ENCODE measurements at regions not wholly inside any gene's neighbourhood (a gene's known extent, or its start where the extent isn't known, plus 50 kb on each side); places are given as distances from the start of the nearest gene placed in this dataset.

- no peaks in the 10 kb centered on the region for H3K9me3 Mint-ChIP-seq
- no peak overlapping the region for H3K27ac ChIP-seq
- peaks cover 33% of the 10 kb centered on the region for H3K4me1 Mint-ChIP-seq
- no peak overlapping the region for H2AFZ ChIP-seq (replicated peaks)
- no peak overlapping the region for H3K4me3 Mint-ChIP-seq
- H3K27me3 Mint-ChIP-seq (ENCODE audit: insufficient read depth, low read depth): peaks cover 7% of the 10 kb centered on the region
- H3K27ac Mint-ChIP-seq: no peak overlapping the region
- no peaks in the 10 kb centered on the region for H3K36me3 ChIP-seq
- no peaks in the 10 kb centered on the region for H3K79me2 ChIP-seq (ENCODE audit: low read depth)
- H4K20me1 ChIP-seq (ENCODE audit: low read depth): no peaks in the 10 kb centered on the region
- H3K9ac ChIP-seq: no peak overlapping the region
- no peaks in the 10 kb centered on the region for H3K4me1 ChIP-seq
- no peaks in the 10 kb centered on the region for H3K27me3 ChIP-seq
- H3K9me3 ChIP-seq (ENCODE audit: low read depth): no peaks in the 10 kb centered on the region
- H3K4me3 ChIP-seq: no peak overlapping the region
- H3K4me2 ChIP-seq: no peak overlapping the region
- no peaks in the 10 kb centered on the region for H3F3A ChIP-seq (ENCODE audit: low read depth)
- DNase-seq (ENCODE audit: low spot score): no peak
- TF ChIP-seq EZH2phosphoT487 (IDR thresholded peaks at IDR 0.05): no peak
- no peak for TF ChIP-seq EZH2 (IDR thresholded peaks at IDR 0.05)
- no peak for TF ChIP-seq CTCF (IDR thresholded peaks at IDR 0.05)
- no peaks in the 10 kb centered on the region for H3K36me3 Mint-ChIP-seq
Measured at GRCh38 chr18:75554644-75555185, 127.2 kb upstream of the SMIM21 start.

GRCh38 chr18:75554176-75554575 lies 126.7 kb upstream of the SMIM21 start:
- no peaks in the 10 kb centered on the region for H3K36me3 ChIP-seq
- no peak for DNase-seq (ENCODE audit: low spot score)
- no peaks in the 10 kb centered on the region for H4K20me1 ChIP-seq (ENCODE audit: low read depth)
- no peak overlapping the region for H3K9ac ChIP-seq
- Mint-ChIP-seq H3K9me3 (no peaks in the 10 kb centered on the region), H3K27ac (no peak overlapping the region), H3K4me3 (no peak overlapping the region), H3K4me1 (peaks cover 37% of the 10 kb centered on the region), H3K27me3 (ENCODE audit: insufficient read depth, low read depth) (peaks cover 7% of the 10 kb centered on the region), H3K36me3 (no peaks in the 10 kb centered on the region)
- no peaks in the 10 kb centered on the region for H3F3A ChIP-seq (ENCODE audit: low read depth)
- no peak overlapping the region for H2AFZ ChIP-seq (replicated peaks)
- H3K4me3 ChIP-seq: no peak overlapping the region
- TF ChIP-seq CTCF (IDR thresholded peaks at IDR 0.05) (no peak), EZH2phosphoT487 (IDR thresholded peaks at IDR 0.05) (no peak), EZH2 (IDR thresholded peaks at IDR 0.05) (no peak)
- H3K4me1 ChIP-seq: no peaks in the 10 kb centered on the region
- H3K27ac ChIP-seq: no peak overlapping the region
- H3K9me3 ChIP-seq (ENCODE audit: low read depth): no peaks in the 10 kb centered on the region
- no peak overlapping the region for H3K4me2 ChIP-seq
- H3K79me2 ChIP-seq (ENCODE audit: low read depth): no peaks in the 10 kb centered on the region
- no peaks in the 10 kb centered on the region for H3K27me3 ChIP-seq

GRCh38 chr18:75553021-75553420 lies 125.5 kb upstream of the SMIM21 start:
- peaks cover 10% of the 10 kb centered on the region for H3K27me3 Mint-ChIP-seq (ENCODE audit: insufficient read depth, low read depth)
- Histone ChIP-seq H3K36me3 (no peaks in the 10 kb centered on the region), H3K27me3 (no peaks in the 10 kb centered on the region), H3K4me3 (no peak overlapping the region), H2AFZ (replicated peaks) (no peak overlapping the region), H3F3A (ENCODE audit: low read depth) (no peaks in the 10 kb centered on the region), H3K79me2 (ENCODE audit: low read depth) (no peaks in the 10 kb centered on the region), H3K4me2 (no peak overlapping the region), H3K27ac (no peak overlapping the region), H3K9me3 (ENCODE audit: low read depth) (no peaks in the 10 kb centered on the region), H3K4me1 (no peaks in the 10 kb centered on the region), H3K9ac (no peak overlapping the region), H4K20me1 (ENCODE audit: low read depth) (no peaks in the 10 kb centered on the region)
- no peak overlapping the region for H3K27ac Mint-ChIP-seq
- TF ChIP-seq EZH2 (IDR thresholded peaks at IDR 0.05): no peak
- TF ChIP-seq CTCF (IDR thresholded peaks at IDR 0.05): no peak
- TF ChIP-seq EZH2phosphoT487 (IDR thresholded peaks at IDR 0.05): no peak
- H3K4me3 Mint-ChIP-seq: no peak overlapping the region
- H3K9me3 Mint-ChIP-seq: no peaks in the 10 kb centered on the region
- H3K36me3 Mint-ChIP-seq: no peaks in the 10 kb centered on the region
- DNase-seq (ENCODE audit: low spot score): no peak
- peaks cover 47% of the 10 kb centered on the region for H3K4me1 Mint-ChIP-seq
